ENCODE measurements at regions not wholly inside any gene's neighbourhood (a gene's known extent, or its start where the extent isn't known, plus 50 kb on each side); places are given as distances from the start of the nearest gene placed in this dataset.

DNA sequence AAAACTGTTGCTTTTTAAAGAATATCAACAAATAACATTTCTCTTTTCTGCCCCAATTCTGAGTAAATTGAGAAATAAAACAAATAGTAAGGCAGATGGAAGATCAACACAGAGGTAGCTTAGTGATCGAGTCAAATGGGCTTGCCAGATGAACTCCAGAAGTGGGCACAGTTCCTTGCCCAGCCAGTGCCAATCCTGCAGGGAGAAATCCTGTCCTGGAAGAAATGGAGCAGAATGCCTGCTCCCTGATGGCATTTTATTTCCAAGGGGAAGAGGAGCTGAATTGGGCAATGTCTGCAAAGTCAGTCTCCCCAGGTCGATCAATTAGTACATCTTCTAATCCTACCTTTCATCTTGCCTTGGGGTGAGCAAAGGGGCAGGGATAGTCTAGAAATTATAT lies 225.3 kb downstream of the NHLRC3 start:
- DNase-seq (no peak), ATAC-seq (no peak)
- Histone ChIP-seq H3K36me3 (no peaks in the 10 kb centered on the region), H3K9me3 (no peaks in the 10 kb centered on the region), H3K4me3 (no peak overlapping the region), H3K4me1 (peaks cover 3% of the 10 kb centered on the region), H3K27ac (no peak overlapping the region), H3K27me3 (no peaks in the 10 kb centered on the region)
- TF ChIP-seq, protein P1, sequence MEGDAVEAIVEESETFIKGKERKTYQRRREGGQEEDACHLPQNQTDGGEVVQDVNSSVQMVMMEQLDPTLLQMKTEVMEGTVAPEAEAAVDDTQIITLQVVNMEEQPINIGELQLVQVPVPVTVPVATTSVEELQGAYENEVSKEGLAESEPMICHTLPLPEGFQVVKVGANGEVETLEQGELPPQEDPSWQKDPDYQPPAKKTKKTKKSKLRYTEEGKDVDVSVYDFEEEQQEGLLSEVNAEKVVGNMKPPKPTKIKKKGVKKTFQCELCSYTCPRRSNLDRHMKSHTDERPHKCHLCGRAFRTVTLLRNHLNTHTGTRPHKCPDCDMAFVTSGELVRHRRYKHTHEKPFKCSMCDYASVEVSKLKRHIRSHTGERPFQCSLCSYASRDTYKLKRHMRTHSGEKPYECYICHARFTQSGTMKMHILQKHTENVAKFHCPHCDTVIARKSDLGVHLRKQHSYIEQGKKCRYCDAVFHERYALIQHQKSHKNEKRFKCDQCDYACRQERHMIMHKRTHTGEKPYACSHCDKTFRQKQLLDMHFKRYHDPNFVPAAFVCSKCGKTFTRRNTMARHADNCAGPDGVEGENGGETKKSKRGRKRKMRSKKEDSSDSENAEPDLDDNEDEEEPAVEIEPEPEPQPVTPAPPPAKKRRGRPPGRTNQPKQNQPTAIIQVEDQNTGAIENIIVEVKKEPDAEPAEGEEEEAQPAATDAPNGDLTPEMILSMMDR (IDR thresholded peaks at IDR 0.05), result no peak
- intact Hi-C loops (cut with DNase I), result loop anchor here (10.0 kb wide), 1 partner anchor 119 kb away; no protein-coding TSS in a partner anchor

- Histone ChIP-seq H3K27ac (no peak overlapping the region), H3K36me3 (no peaks in the 10 kb centered on the region), H3K9me3 (no peaks in the 10 kb centered on the region), H3K4me1 (peaks cover 3% of the 10 kb centered on the region), H3K27me3 (no peaks in the 10 kb centered on the region), H3K4me3 (no peak overlapping the region)
- DNase-seq (no peak), ATAC-seq (no peak)
- intact Hi-C loops (cut with DNase I), result loop anchor here (10.0 kb wide), 1 partner anchor 122 kb away; no protein-coding TSS in a partner anchor
- TF ChIP-seq, protein P1 (IDR thresholded peaks at IDR 0.05), result no peak
Measured at GRCh38 chr13:39266426-39266825, 228.2 kb downstream of the NHLRC3 start.

DNA sequence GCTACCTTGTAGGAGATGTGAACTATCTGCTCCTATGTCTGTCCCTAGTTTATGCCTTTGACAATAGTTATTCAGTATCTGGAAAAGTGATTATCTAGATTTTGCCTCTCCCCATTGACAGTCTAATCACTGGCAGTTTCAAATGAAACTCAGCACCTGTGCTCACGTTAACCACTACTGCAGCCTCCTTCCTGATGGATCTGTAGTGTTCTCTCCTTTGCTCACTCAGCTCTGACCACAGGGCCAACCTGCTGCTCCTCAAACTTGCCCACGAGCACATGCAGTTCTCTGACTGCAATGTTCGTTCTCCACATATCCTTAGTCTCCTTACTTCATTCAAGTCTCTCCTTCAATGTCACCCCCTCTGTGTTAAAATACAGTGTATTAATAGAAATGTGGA lies 230.1 kb downstream of the NHLRC3 start:
- H3K9me3 ChIP-seq, result no peaks in the 10 kb centered on the region
- H3K4me3 ChIP-seq, result no peak overlapping the region
- intact Hi-C loops (cut with DNase I), result loop anchor here (10.0 kb wide), 1 partner anchor 124 kb away; no protein-coding TSS in a partner anchor
- ATAC-seq (no peak), DNase-seq (no peak)
- H3K27ac ChIP-seq, result no peak overlapping the region
- H3K27me3 ChIP-seq, result no peaks in the 10 kb centered on the region
- H3K36me3 ChIP-seq, result no peaks in the 10 kb centered on the region
- TF ChIP-seq, protein P1 (IDR thresholded peaks at IDR 0.05), result no peak
- no peaks in the 10 kb centered on the region for H3K4me1 ChIP-seq

- no peaks in the 10 kb centered on the region for H3K36me3 ChIP-seq
- no peaks in the 10 kb centered on the region for H3K4me1 ChIP-seq
- no peaks in the 10 kb centered on the region for H3K27me3 ChIP-seq
- DNase-seq (no peak), ATAC-seq (no peak)
- H3K27ac ChIP-seq, result no peak overlapping the region
- H3K9me3 ChIP-seq, result no peaks in the 10 kb centered on the region
- intact Hi-C loops (cut with DNase I), result loop anchor here (10.0 kb wide), 1 partner anchor 124 kb away; no protein-coding TSS in a partner anchor
- H3K4me3 ChIP-seq, result no peak overlapping the region
- TF ChIP-seq, protein P1 (IDR thresholded peaks at IDR 0.05), result no peak
Measured at GRCh38 chr13:39269004-39269403, 230.7 kb downstream of the NHLRC3 start.

DNA sequence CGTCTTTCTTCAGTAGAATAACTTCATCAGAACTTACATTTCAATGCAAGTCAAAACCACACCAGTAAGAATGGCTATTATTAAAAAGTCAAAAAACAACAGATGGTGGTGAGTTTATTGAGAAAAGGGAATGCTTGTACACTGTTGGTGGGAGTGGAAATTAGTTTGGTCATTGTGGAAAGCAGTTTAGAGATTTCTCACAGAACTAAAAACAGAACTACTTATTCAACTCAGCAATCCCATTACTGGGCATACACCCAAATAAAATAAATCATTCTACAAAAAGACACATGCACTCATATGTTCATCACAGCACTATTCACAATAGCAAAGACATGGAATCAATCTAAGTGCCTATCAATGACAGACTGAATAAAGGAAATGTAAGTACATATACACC lies 231.2 kb downstream of the NHLRC3 start:
- intact Hi-C loops (cut with DNase I), result loop anchor here (10.0 kb wide), 1 partner anchor 125 kb away; no protein-coding TSS in a partner anchor
- H3K4me3 ChIP-seq, result no peak overlapping the region
- DNase-seq (no peak), ATAC-seq (no peak)
- TF ChIP-seq, protein P1 (IDR thresholded peaks at IDR 0.05), result no peak
- H3K27me3 ChIP-seq, result no peaks in the 10 kb centered on the region
- H3K27ac ChIP-seq, result no peak overlapping the region
- H3K4me1 ChIP-seq, result no peaks in the 10 kb centered on the region
- no peaks in the 10 kb centered on the region for H3K9me3 ChIP-seq
- no peaks in the 10 kb centered on the region for H3K36me3 ChIP-seq

DNA sequence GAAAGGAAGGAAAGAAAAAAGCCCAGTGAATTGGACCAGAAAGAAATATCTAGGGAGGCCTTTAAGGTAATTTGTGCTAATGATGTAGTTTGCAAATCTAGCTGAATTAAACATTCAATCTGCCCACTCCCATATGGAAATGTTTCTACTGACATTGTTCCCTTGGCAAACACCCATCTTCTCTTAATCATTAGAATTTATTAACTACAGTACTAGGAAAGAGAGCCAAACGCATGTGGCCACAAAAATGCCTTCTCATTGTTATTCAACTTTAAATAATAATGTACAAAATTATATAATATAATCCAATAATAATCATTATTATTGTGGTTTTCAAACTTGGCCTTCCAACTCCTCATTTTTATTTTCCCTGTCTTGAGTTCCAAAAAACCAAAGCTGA lies 234.7 kb downstream of the NHLRC3 start:
- no peak for ATAC-seq
- Histone ChIP-seq H3K4me3 (no peak overlapping the region), H3K9me3 (no peaks in the 10 kb centered on the region), H3K4me1 (no peaks in the 10 kb centered on the region), H3K27me3 (no peaks in the 10 kb centered on the region), H3K36me3 (no peaks in the 10 kb centered on the region), H3K27ac (no peak overlapping the region)
- DNase-seq, result no peak
- intact Hi-C loops (cut with DNase I), result no loop called here
- TF ChIP-seq, protein P1 (IDR thresholded peaks at IDR 0.05), result no peak

All from upper lobe of right lung (tissue), 1 donor.